Lower leg skin (tissue), 4 donors: ENCODE measurements at regions not wholly inside any gene's neighbourhood (a gene's known extent, or its start where the extent isn't known, plus 50 kb on each side); places are given as distances from the start of the nearest gene placed in this dataset.

Experiments
- DNase-seq, 2 donors: peaks; one replicate each; pipeline ENCODE4 v3.0.0-alpha.2; 2019; ENCODE audit warnings: low spot score in 2 of 2
- H3K4me3 ChIP-seq: fragments of 200-600 bp; sonication (generic); 2 replicates; pipeline ENCODE4 v1.5.1; 2017; ENCODE audit warnings: mild to moderate bottlenecking, low read depth; ENCODE audit not compliant: poor library complexity, severe bottlenecking
- CTCF ChIP-seq, 3 donors: fragments of 450-650 bp; IDR thresholded peaks; one replicate each; pipeline ENCODE4 v1.5.1; 2016; ENCODE audit warnings: antibody characterized with exemption in 3 of 3, mild to moderate bottlenecking in 3 of 3, moderate library complexity in 2 of 3
- POLR2A ChIP-seq, 2 donors: fragments of 450-650 bp; IDR thresholded peaks; one replicate each; pipeline ENCODE4 v1.6.1; 2016 to 2017; ENCODE audit warnings: antibody characterized with exemption in 2 of 2, mild to moderate bottlenecking in 1 of 2, moderate library complexity in 1 of 2
- WGBS, 2 donors: methylation state at CpG; one replicate each; pipeline ENCODE4 v1.1.5; 2018; 5-methylcytosine and 5-hydroxymethylcytosine counted together
- intact Hi-C: fragments of 100-400 bp; cut with DNase I; formaldehyde crosslinking; loops from one replicate; pipeline ENCODE4 v1.15.0; 2023; ENCODE audit warnings: low total_unique reads

GRCh38 chr10:118937226-118937625 lies 92.3 kb upstream of the NANOS1 start:
- WGBS, 2 donors, result 93 to 96% methylated on average over 3 of the region's 3 CpGs
- intact Hi-C loops, result no loop called here
- no peak for DNase-seq
- no peak overlapping the region for H3K4me3 ChIP-seq
- TF ChIP-seq CTCF (IDR thresholded peaks at IDR 0.05) (no peak), POLR2A (IDR thresholded peaks at IDR 0.05) (no peak)

GRCh38 chr10:118939211-118940007 lies 90.1 kb upstream of the NANOS1 start:
- TF ChIP-seq CTCF (IDR thresholded peaks at IDR 0.05) (no peak), POLR2A (IDR thresholded peaks at IDR 0.05) (no peak)
- no peak overlapping the region for H3K4me3 ChIP-seq

GRCh38 chr10:118940386-118940785 lies 89.1 kb upstream of the NANOS1 start:
- intact Hi-C loops, result no loop called here
- no peak for TF ChIP-seq POLR2A (IDR thresholded peaks at IDR 0.05)
- TF ChIP-seq CTCF (IDR thresholded peaks at IDR 0.05), result no peak
- WGBS, 2 donors, result 94 to 97% methylated on average over 1 of the region's 1 CpG
- no peak for DNase-seq
- H3K4me3 ChIP-seq, result no peak overlapping the region

More at GRCh38 chr10:118939211-118940007, 90.1 kb upstream of the NANOS1 start:
- WGBS, 2 donors, result 75 to 77% methylated on average over 7 of the region's 7 CpGs
- intact Hi-C loops, result no loop called here
- no peak for DNase-seq

GRCh38 chr10:118943253-118943652 lies 86.3 kb upstream of the NANOS1 start:
- TF ChIP-seq POLR2A (IDR thresholded peaks at IDR 0.05), result no peak
- TF ChIP-seq CTCF (IDR thresholded peaks at IDR 0.05), result no peak
- no peak overlapping the region for H3K4me3 ChIP-seq
- WGBS, 2 donors, result 64 to 69% methylated on average over 2 of the region's 2 CpGs
- DNase-seq, result no peak
- intact Hi-C loops, result no loop called here

- DNase-seq, result no peak
- no peak for TF ChIP-seq CTCF (IDR thresholded peaks at IDR 0.05)
- TF ChIP-seq POLR2A (IDR thresholded peaks at IDR 0.05), result no peak
- H3K4me3 ChIP-seq, result no peak overlapping the region
- WGBS, 2 donors, result 75 to 79% methylated on average over 8 of the region's 8 CpGs
- intact Hi-C loops, result no loop called here
Observed at GRCh38 chr10:118944959-118945633, 84.4 kb upstream of the NANOS1 start.
